Nephron (organoid): ENCODE measurements at regions not wholly inside any gene's neighbourhood (a gene's known extent, or its start where the extent isn't known, plus 50 kb on each side); places are given as distances from the start of the nearest gene placed in this dataset.
"Not testable (repeated sequence)": the region's sequence is repeated elsewhere in the genome, so short reads cannot be mapped to it uniquely, and the experiment has no call there.

ENCODE experiments used
- H3K27ac Mint-ChIP-seq, 3 experiments: 2 replicates each; pipeline ENCODE4 v1.8.0; 2020; ENCODE audit warnings: mixed read lengths in 3 of 3, mild to moderate bottlenecking in 2 of 3, moderate library complexity in 1 of 3
- H3K27me3 Mint-ChIP-seq: 2 replicates; pipeline ENCODE4 v1.8.0; 2021; ENCODE audit warnings: low read depth, mild to moderate bottlenecking, moderate library complexity, mixed read lengths
- H3K36me3 Mint-ChIP-seq: 2 replicates; pipeline ENCODE4 v1.8.0; 2020; ENCODE audit warnings: low read depth, mixed read lengths
- H3K4me1 Mint-ChIP-seq: 2 replicates; pipeline ENCODE4 v1.8.0; 2020; ENCODE audit warnings: mixed read lengths
- H3K4me3 Mint-ChIP-seq, 3 experiments: 2 replicates each; pipeline ENCODE4 v1.8.0; 2020; ENCODE audit warnings: mild to moderate bottlenecking in 3 of 3, mixed read lengths in 3 of 3, moderate library complexity in 2 of 3
- H3K9me3 Mint-ChIP-seq: 2 replicates; pipeline ENCODE4 v1.8.0; 2020; ENCODE audit warnings: mixed read lengths
- TF ChIP-seq, protein P1 (sequence below), 3 experiments: fragments of 200-600 bp; sonication (generic); IDR thresholded peaks; one replicate each; pipeline ENCODE4 v1.5.0; 2021; ENCODE audit warnings: antibody characterized with exemption in 3 of 3; ENCODE audit not compliant: unreplicated experiment in 3 of 3

DNA sequence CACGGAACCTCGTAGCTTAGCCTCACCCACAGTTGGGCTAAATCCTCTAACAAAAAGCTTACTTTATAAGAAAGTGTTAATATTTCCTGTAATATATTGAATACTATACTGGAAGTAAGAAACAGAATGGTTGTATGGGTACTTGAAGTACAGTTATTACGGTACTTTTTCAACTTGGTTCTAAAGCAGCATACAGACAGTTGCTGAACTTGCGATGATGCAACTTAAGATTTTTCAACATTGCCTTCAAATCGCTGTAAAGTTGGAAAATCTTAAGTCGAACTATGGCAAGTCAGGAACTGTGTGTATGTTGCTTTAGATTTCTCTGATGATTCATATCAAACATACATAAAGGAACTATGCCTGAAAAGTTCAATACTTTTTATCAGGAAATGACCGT lies 204.4 kb upstream of the C2CD4B start:
- Mint-ChIP-seq H3K27me3 (peaks cover 10% of the 10 kb centered on the region), H3K4me1 (no peaks in the 10 kb centered on the region), H3K36me3 (no peaks in the 10 kb centered on the region), H3K9me3 (no peaks in the 10 kb centered on the region), H3K4me3 (no peak overlapping the region), H3K27ac (no peak overlapping the region)
- TF ChIP-seq, protein P1, sequence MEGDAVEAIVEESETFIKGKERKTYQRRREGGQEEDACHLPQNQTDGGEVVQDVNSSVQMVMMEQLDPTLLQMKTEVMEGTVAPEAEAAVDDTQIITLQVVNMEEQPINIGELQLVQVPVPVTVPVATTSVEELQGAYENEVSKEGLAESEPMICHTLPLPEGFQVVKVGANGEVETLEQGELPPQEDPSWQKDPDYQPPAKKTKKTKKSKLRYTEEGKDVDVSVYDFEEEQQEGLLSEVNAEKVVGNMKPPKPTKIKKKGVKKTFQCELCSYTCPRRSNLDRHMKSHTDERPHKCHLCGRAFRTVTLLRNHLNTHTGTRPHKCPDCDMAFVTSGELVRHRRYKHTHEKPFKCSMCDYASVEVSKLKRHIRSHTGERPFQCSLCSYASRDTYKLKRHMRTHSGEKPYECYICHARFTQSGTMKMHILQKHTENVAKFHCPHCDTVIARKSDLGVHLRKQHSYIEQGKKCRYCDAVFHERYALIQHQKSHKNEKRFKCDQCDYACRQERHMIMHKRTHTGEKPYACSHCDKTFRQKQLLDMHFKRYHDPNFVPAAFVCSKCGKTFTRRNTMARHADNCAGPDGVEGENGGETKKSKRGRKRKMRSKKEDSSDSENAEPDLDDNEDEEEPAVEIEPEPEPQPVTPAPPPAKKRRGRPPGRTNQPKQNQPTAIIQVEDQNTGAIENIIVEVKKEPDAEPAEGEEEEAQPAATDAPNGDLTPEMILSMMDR (IDR thresholded peaks at IDR 0.05; ENCODE audit: unreplicated experiment in 3 of 3) = no peak

DNA sequence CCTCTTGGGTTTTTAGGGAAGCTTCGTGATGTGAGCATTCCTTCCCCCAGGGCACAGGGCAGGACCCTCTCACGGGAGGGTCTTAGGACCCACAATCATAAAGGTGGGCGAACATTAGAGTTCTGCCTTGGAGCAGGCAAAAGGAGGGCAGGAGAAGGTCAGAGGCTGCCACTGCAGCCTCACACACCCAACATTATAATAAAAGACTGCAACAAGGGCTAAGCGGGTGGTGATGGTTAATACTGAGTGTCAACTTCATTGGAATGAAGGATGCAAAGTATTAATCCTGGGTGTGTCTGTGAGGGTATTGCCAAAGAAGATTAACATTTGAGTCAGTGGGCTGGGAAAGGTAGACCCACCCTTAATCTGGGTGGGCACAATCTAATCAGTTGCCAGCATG lies 206.6 kb upstream of the C2CD4B start:
- H3K4me3 Mint-ChIP-seq, H3K4me1 Mint-ChIP-seq, H3K27ac Mint-ChIP-seq, H3K9me3 Mint-ChIP-seq, H3K36me3 Mint-ChIP-seq, H3K27me3 Mint-ChIP-seq: not testable (repeated sequence)

DNA sequence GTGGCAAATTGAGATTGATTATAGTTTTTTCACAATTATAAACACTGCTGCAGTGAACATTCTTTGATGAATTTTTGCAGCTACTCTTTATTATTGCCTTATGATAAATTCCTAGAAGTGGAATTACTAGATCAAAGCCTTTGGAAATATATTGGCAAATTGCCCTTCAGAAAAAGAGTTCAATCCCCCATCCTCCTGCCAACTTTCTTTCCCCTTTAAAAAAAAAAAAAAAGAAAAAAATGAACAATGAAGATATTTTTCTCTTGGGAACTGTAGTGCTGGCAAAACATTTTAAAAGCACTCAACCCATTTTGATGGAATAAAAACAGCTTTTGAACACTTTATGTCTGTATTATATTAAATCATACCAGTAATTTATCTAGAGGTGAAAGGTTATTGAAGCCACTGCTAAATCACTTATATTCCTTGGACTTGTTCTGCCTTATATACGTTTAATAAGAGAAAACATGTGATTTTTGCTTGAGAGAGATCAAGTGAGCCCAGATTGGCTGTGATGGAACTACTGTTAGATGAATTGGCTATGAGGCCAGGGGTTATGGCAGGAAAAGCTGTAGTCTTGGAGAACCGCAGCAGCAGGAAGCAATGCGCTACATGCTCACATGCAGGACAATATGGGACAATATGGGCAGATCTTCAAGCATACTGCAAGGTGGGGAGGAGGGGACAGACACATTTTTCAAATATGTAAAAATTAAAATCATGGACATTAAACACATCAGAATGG lies 212.8 kb upstream of the C2CD4B start:
- no peaks in the 10 kb centered on the region for H3K36me3 Mint-ChIP-seq
- TF ChIP-seq, protein P1 (IDR thresholded peaks at IDR 0.05; ENCODE audit: unreplicated experiment in 3 of 3) = no peak
- peaks cover 13% of the 10 kb centered on the region for H3K27me3 Mint-ChIP-seq
- H3K4me1 Mint-ChIP-seq = peaks cover 24% of the 10 kb centered on the region
- H3K27ac Mint-ChIP-seq = peak overlapping the region; percentile 67 to 86 (median 75)
- peak overlapping the region in 1 of 3 experiments; percentile 1 for H3K4me3 Mint-ChIP-seq
- no peaks in the 10 kb centered on the region for H3K9me3 Mint-ChIP-seq

DNA sequence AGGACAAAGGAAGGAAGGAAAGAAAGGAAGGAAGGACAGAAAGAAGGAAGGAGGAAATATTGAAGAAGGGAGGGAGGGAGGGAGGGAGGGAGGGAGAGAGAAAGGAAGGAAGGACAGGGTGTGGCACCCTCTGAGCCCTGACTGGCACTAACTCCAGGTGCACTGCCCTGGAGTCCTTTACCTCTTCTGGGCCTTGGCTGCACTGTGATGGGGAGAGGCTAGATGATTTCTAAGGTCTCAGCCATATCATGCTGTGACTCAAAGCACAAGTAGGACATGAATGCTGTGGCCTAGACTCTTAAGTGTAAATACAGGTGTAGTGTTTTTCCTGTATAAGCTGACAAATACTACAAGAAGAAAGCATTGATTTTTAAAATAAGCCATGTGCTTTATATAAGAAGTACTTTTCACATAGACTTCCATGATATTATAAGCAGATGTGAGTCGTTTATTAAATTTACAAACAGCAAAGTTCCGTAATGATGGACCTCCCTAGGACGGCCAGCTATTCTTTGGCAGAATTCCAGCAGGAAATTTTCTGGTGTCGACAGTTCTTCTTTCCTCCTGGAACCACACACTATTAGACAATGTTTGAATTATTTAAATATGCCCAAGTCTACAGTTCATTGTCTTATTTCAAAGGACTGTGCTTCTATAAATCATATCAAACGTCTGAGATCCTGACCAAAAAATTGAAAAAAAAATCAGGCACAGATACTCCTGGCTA lies 213.8 kb upstream of the C2CD4B start:
- Mint-ChIP-seq H3K27me3 (peaks cover 13% of the 10 kb centered on the region), H3K4me3 (no peak overlapping the region), H3K9me3 (no peaks in the 10 kb centered on the region), H3K4me1 (peaks cover 24% of the 10 kb centered on the region), H3K27ac (peak overlapping the region; percentile 65 to 86 (median 67)), H3K36me3 (no peaks in the 10 kb centered on the region)
- TF ChIP-seq, protein P1 (IDR thresholded peaks at IDR 0.05; ENCODE audit: unreplicated experiment in 3 of 3) = no peak

DNA sequence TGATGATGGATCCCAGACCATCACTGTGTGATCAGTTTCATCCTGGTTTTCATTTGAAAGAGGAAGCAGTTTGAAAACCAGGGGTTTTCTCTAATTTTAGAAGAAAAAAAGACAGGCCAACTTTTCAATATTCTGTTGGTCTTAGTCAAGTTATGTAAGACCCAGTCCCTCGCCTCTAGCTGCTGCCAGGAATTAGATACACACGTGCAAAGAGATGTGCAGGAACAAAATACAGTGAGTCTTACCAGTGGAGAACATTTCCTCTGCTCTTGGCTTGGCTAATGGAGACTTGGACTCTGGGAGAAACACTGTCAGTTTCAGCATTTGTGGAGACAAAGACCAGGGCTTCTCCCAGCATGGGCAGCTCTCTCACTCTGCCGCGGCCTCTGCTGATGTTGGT lies 214.9 kb upstream of the C2CD4B start:
- Mint-ChIP-seq H3K9me3 (no peaks in the 10 kb centered on the region), H3K4me3 (no peak overlapping the region), H3K27me3 (peaks cover 13% of the 10 kb centered on the region), H3K36me3 (no peaks in the 10 kb centered on the region), H3K4me1 (peaks cover 24% of the 10 kb centered on the region), H3K27ac (peak overlapping the region in 1 of 3 experiments; percentile 32)
- TF ChIP-seq, protein P1 (IDR thresholded peaks at IDR 0.05; ENCODE audit: unreplicated experiment in 3 of 3) = no peak

DNA sequence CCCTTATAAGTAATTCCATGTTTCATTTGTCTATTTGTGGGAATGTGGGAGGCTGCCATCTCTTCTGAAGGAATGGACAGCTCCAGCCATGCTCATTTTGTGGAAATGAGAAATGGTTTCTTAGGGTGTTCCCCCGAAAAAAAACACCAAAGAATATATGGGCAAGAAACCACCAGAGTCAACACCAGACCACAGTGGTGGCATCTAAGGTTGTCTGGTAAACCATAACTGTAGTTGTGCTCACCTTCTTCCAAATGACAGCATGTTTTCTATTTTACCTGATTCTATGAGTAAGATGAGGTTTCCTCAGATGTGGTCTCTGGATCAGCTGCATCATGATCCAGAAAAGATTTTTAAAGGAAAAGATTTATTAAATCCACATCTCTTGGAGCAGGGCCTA lies 217.0 kb upstream of the C2CD4B start:
- no peaks in the 10 kb centered on the region for H3K9me3 Mint-ChIP-seq
- H3K4me3 Mint-ChIP-seq = no peak overlapping the region
- peaks cover 24% of the 10 kb centered on the region for H3K4me1 Mint-ChIP-seq
- H3K27me3 Mint-ChIP-seq = peaks cover 13% of the 10 kb centered on the region
- no peak overlapping the region for H3K27ac Mint-ChIP-seq
- TF ChIP-seq, protein P1 (IDR thresholded peaks at IDR 0.05; ENCODE audit: unreplicated experiment in 3 of 3) = no peak
- H3K36me3 Mint-ChIP-seq = no peaks in the 10 kb centered on the region
